ENCODE measurements at regions not wholly inside any gene's neighbourhood (a gene's known extent, or its start where the extent isn't known, plus 50 kb on each side); places are given as distances from the start of the nearest gene placed in this dataset.
"Not testable (repeated sequence)": the region's sequence is repeated elsewhere in the genome, so short reads cannot be mapped to it uniquely, and the experiment has no call there.

GRCh38 chr5:25444697-25445096 lies 799.9 kb upstream of the CDH10 start:
- no peak for DNase-seq (ENCODE audit: low read depth)
- no peak for TF ChIP-seq CTCF (IDR thresholded peaks at IDR 0.05; ENCODE audit: control insufficient read depth, extremely low read depth, insufficient read depth)
- H3K4me3 ChIP-seq (ENCODE audit: low read depth, low read length): no peak overlapping the region

GRCh38 chr5:25441810-25442209 lies 797.0 kb upstream of the CDH10 start:
- DNase-seq (ENCODE audit: low read depth): no peak
- no peak overlapping the region for H3K4me3 ChIP-seq (ENCODE audit: low read depth, low read length)
- TF ChIP-seq CTCF (IDR thresholded peaks at IDR 0.05; ENCODE audit: control insufficient read depth, extremely low read depth, insufficient read depth): no peak

- TF ChIP-seq CTCF (IDR thresholded peaks at IDR 0.05; ENCODE audit: control insufficient read depth, extremely low read depth, insufficient read depth): no peak
- no peak overlapping the region for H3K4me3 ChIP-seq (ENCODE audit: low read depth, low read length)
- no peak for DNase-seq (ENCODE audit: low read depth)
Observed at GRCh38 chr5:25439025-25439424, 794.2 kb upstream of the CDH10 start.

- not testable (repeated sequence) for H3K4me3 ChIP-seq (ENCODE audit: low read depth, low read length); DNase-seq (ENCODE audit: low read depth)
Observed at GRCh38 chr5:25438375-25438774, 793.6 kb upstream of the CDH10 start.

GRCh38 chr5:25436452-25436851 lies 791.7 kb upstream of the CDH10 start:
- no peak for DNase-seq (ENCODE audit: low read depth)
- TF ChIP-seq CTCF (IDR thresholded peaks at IDR 0.05; ENCODE audit: control insufficient read depth, extremely low read depth, insufficient read depth): no peak
- no peak overlapping the region for H3K4me3 ChIP-seq (ENCODE audit: low read depth, low read length)

GRCh38 chr5:25435882-25436281 lies 791.1 kb upstream of the CDH10 start:
- no peak for DNase-seq (ENCODE audit: low read depth)
- no peak for TF ChIP-seq CTCF (IDR thresholded peaks at IDR 0.05; ENCODE audit: control insufficient read depth, extremely low read depth, insufficient read depth)
- no peak overlapping the region for H3K4me3 ChIP-seq (ENCODE audit: low read depth, low read length)

GRCh38 chr5:25427240-25427639 lies 782.5 kb upstream of the CDH10 start:
- no peak overlapping the region for H3K4me3 ChIP-seq (ENCODE audit: low read depth, low read length)
- TF ChIP-seq CTCF (IDR thresholded peaks at IDR 0.05; ENCODE audit: control insufficient read depth, extremely low read depth, insufficient read depth): no peak
- DNase-seq (ENCODE audit: low read depth): no peak

GRCh38 chr5:25423271-25423670 lies 778.5 kb upstream of the CDH10 start:
- TF ChIP-seq CTCF (IDR thresholded peaks at IDR 0.05; ENCODE audit: control insufficient read depth, extremely low read depth, insufficient read depth): no peak
- no peak for DNase-seq (ENCODE audit: low read depth)

More at GRCh38 chr5:25423271-25423670, 778.5 kb upstream of the CDH10 start:
- H3K4me3 ChIP-seq (ENCODE audit: low read depth, low read length): no peak overlapping the region

Measured in LNCaP clone FGC (cell line).